ENCODE measurements at regions not wholly inside any gene's neighbourhood (a gene's known extent, or its start where the extent isn't known, plus 50 kb on each side); places are given as distances from the start of the nearest gene placed in this dataset.

- no peaks in the 10 kb centered on the region for H3K36me3 ChIP-seq
- TF ChIP-seq POLR2A (IDR thresholded peaks at IDR 0.05) (no peak), POLR2AphosphoS5 (IDR thresholded peaks at IDR 0.05) (no peak), CTCF (IDR thresholded peaks at IDR 0.05) (no peak)
- no peak for DNase-seq (ENCODE audit: low spot score in 2 of 2)
- no peak overlapping the region for H3K27ac ChIP-seq
- H3K4me1 ChIP-seq = no peaks in the 10 kb centered on the region
- H3K9me3 ChIP-seq = no peaks in the 10 kb centered on the region
- H3K27me3 ChIP-seq = no peaks in the 10 kb centered on the region
- H3K4me3 ChIP-seq = no peak overlapping the region
- intact Hi-C loops (cut with DNase I; ENCODE audit: low total_unique reads) = no loop called here
These were observed 73.0 kb downstream of the GADD45G start for GRCh38 chr9:89677702-89678395.

GRCh38 chr9:89678396-89679015, 73.7 kb downstream of the GADD45G start:
- H3K9me3 ChIP-seq = no peaks in the 10 kb centered on the region
- no peak for TF ChIP-seq CTCF (IDR thresholded peaks at IDR 0.05)
- no peak for TF ChIP-seq POLR2AphosphoS5 (IDR thresholded peaks at IDR 0.05)
- no peak for TF ChIP-seq POLR2A (IDR thresholded peaks at IDR 0.05)
- H3K27ac ChIP-seq = no peak overlapping the region
- no peaks in the 10 kb centered on the region for H3K4me1 ChIP-seq
- H3K4me3 ChIP-seq = no peak overlapping the region
- DNase-seq (ENCODE audit: low spot score in 2 of 2) = no peak
- H3K27me3 ChIP-seq = no peaks in the 10 kb centered on the region
- no peaks in the 10 kb centered on the region for H3K36me3 ChIP-seq
- intact Hi-C loops (cut with DNase I; ENCODE audit: low total_unique reads) = no loop called here

- H3K9me3 ChIP-seq = no peaks in the 10 kb centered on the region
- H3K27ac ChIP-seq = no peak overlapping the region
- H3K4me3 ChIP-seq = no peak overlapping the region
- no peaks in the 10 kb centered on the region for H3K27me3 ChIP-seq
- no peak for TF ChIP-seq POLR2AphosphoS5 (IDR thresholded peaks at IDR 0.05)
- TF ChIP-seq CTCF (IDR thresholded peaks at IDR 0.05) = no peak
- no peak for TF ChIP-seq POLR2A (IDR thresholded peaks at IDR 0.05)
- intact Hi-C loops (cut with DNase I; ENCODE audit: low total_unique reads) = no loop called here
- H3K36me3 ChIP-seq = no peaks in the 10 kb centered on the region
- no peaks in the 10 kb centered on the region for H3K4me1 ChIP-seq
- DNase-seq (ENCODE audit: low spot score in 2 of 2) = no peak
These were observed 74.2 kb downstream of the GADD45G start for GRCh38 chr9:89679016-89679415.

- no peaks in the 10 kb centered on the region for H3K27me3 ChIP-seq
- no peaks in the 10 kb centered on the region for H3K4me1 ChIP-seq
- no peak overlapping the region for H3K4me3 ChIP-seq
- no peak for DNase-seq (ENCODE audit: low spot score in 2 of 2)
- H3K27ac ChIP-seq = no peak overlapping the region
- H3K36me3 ChIP-seq = no peaks in the 10 kb centered on the region
- no peak for TF ChIP-seq POLR2AphosphoS5 (IDR thresholded peaks at IDR 0.05)
- no peak for TF ChIP-seq CTCF (IDR thresholded peaks at IDR 0.05)
- TF ChIP-seq POLR2A (IDR thresholded peaks at IDR 0.05) = no peak
- intact Hi-C loops (cut with DNase I; ENCODE audit: low total_unique reads) = no loop called here
- H3K9me3 ChIP-seq = no peaks in the 10 kb centered on the region
These were observed 74.8 kb downstream of the GADD45G start for GRCh38 chr9:89679581-89679980.

Data from breast epithelium (tissue), 4 donors.